GM19397 (cell line): ENCODE measurements at regions not wholly inside any gene's neighbourhood (a gene's known extent, or its start where the extent isn't known, plus 50 kb on each side); places are given as distances from the start of the nearest gene placed in this dataset.

Source experiments
- ATAC-seq: cut with Tn5 transposase; IDR thresholded peaks from one replicate; pipeline ENCODE4 v1.9.1; 2021; ENCODE audit warnings: mild to moderate bottlenecking, moderate library complexity; ENCODE audit not compliant: unreplicated experiment

- no peak for ATAC-seq
These were observed 57.9 kb upstream of the VSTM2B start for GRCh38 chr19:29467824-29468401.

GRCh38 chr19:29475469-29475868 lies 50.3 kb upstream of the VSTM2B start:
- ATAC-seq: no peak
